Astrocyte (in vitro differentiated cells and primary cell): ENCODE measurements at regions not wholly inside any gene's neighbourhood (a gene's known extent, or its start where the extent isn't known, plus 50 kb on each side); places are given as distances from the start of the nearest gene placed in this dataset.

ENCODE experiments used
- DNase-seq: peaks from one replicate; pipeline ENCODE4 v3.0.0-alpha.2; 2010; ENCODE audit warnings: low read depth
- FAIRE-seq: peaks from 2 replicates; lab custom pipeline; 2011; peaks lifted over from hg19 to GRCh38; lab: Jason Lieb, UNC
- H2AFZ ChIP-seq: 2 replicates; pipeline ENCODE4 v1.6.0; 2012; ENCODE audit warnings: low read depth, low read length, inconsistent platforms
- H3K27ac ChIP-seq: 2 replicates; pipeline ENCODE4 v1.5.1; 2011; ENCODE audit warnings: low read depth, low read length, inconsistent platforms
- H3K27me3 ChIP-seq: 2 replicates; pipeline ENCODE4 v1.6.0; 2011; ENCODE audit warnings: low read length, inconsistent platforms; ENCODE audit not compliant: insufficient read depth
- H3K36me3 ChIP-seq: 2 replicates; pipeline ENCODE4 v1.5.1; 2011; ENCODE audit warnings: low read length, inconsistent platforms; ENCODE audit not compliant: insufficient read depth
- H3K4me1 ChIP-seq: 2 replicates; pipeline ENCODE4 v1.5.1; 2011; ENCODE audit warnings: low read length, inconsistent platforms; ENCODE audit not compliant: insufficient read depth
- H3K4me2 ChIP-seq: 2 replicates; pipeline ENCODE4 v1.6.0; 2012; ENCODE audit warnings: low read length, inconsistent platforms
- H3K4me3 ChIP-seq: 2 replicates; pipeline ENCODE4 v1.5.1; 2011; ENCODE audit warnings: low read depth, mild to moderate bottlenecking, low read length, inconsistent platforms; ENCODE audit not compliant: insufficient read depth
- H3K79me2 ChIP-seq: 2 replicates; pipeline ENCODE4 v1.6.0; 2012; ENCODE audit warnings: mild to moderate bottlenecking, low read length, inconsistent platforms; ENCODE audit not compliant: insufficient read depth
- H3K9ac ChIP-seq: 2 replicates; pipeline ENCODE4 v1.6.0; 2012; ENCODE audit warnings: mild to moderate bottlenecking, low read length, inconsistent platforms
- H3K9me3 ChIP-seq: 2 replicates; pipeline ENCODE4 v1.5.1; 2012; ENCODE audit warnings: low read depth, mild to moderate bottlenecking, low read length, inconsistent platforms; ENCODE audit not compliant: insufficient read depth
- H4K20me1 ChIP-seq: 2 replicates; pipeline ENCODE4 v1.6.0; 2012; ENCODE audit warnings: low read length, inconsistent platforms; ENCODE audit not compliant: insufficient read depth
- H3K27ac Mint-ChIP-seq: one replicate; pipeline ENCODE4 v1.8.0; 2021; ENCODE audit warnings: mild to moderate bottlenecking, mixed read lengths; ENCODE audit not compliant: unreplicated experiment
- H3K27me3 Mint-ChIP-seq: one replicate; pipeline ENCODE4 v1.8.0; 2021; ENCODE audit warnings: low read depth, mixed read lengths; ENCODE audit not compliant: unreplicated experiment
- H3K36me3 Mint-ChIP-seq: one replicate; pipeline ENCODE4 v1.8.0; 2021; ENCODE audit warnings: low read depth, mixed read lengths; ENCODE audit not compliant: unreplicated experiment
- H3K4me1 Mint-ChIP-seq: one replicate; pipeline ENCODE4 v1.8.0; 2021; ENCODE audit warnings: low read depth, mixed read lengths; ENCODE audit not compliant: unreplicated experiment
- H3K4me3 Mint-ChIP-seq: one replicate; pipeline ENCODE4 v1.8.0; 2021; ENCODE audit warnings: mild to moderate bottlenecking, moderate library complexity, mixed read lengths; ENCODE audit not compliant: unreplicated experiment
- H3K9me3 Mint-ChIP-seq: one replicate; pipeline ENCODE4 v1.8.0; 2021; ENCODE audit warnings: mild to moderate bottlenecking, mixed read lengths; ENCODE audit not compliant: unreplicated experiment
- EZH2 ChIP-seq: IDR thresholded peaks from 2 replicates; pipeline ENCODE4 v1.6.1; 2012; ENCODE audit warnings: mild to moderate bottlenecking, low read length, inconsistent platforms; ENCODE audit not compliant: insufficient read depth
- TF ChIP-seq, protein P1 (sequence below): IDR thresholded peaks from 2 replicates; pipeline ENCODE4 v1.5.1; 2011; ENCODE audit warnings: low read depth, mild to moderate bottlenecking, inconsistent platforms, low read length, moderate library complexity; ENCODE audit not compliant: insufficient read depth

DNA sequence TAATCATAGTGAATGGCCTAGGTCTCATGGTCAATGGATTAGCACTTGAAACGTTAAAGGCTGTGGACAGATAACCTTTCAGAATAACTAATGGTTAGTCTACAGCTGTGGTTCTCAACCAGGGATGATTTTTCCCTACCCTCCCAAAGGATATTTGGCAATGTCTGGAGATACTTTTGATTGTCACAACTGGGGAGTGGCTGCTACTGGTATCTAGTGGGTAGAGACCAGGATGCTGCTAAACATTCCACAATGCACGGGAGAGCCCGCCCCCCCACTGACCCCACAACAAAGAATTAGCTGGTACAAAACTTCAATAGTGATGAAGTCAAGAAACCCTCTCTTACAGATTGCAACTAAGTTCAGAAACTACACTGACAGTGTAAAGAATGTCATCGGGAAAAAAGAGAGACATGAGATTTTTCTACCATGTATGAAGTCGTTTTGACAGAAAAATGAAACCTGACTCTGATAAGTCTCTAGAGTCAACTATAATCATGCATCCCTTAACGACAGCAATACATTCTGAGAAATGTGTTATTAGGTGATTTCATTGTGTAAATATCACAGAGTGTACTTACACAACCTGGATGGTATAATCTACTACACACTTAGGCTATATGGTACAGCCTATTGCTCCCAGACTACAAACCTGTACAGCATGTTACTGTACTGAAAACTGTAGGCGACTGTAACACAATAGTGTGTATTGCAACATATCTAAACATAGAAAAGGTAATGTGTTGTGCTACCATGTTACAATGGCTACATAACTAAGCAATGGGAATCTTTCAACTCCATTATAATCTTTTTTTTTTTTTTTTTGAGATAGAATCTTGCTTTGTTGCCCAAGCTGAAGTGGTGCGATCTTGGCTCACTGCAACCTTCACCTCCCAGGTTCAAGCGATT is 49.7 kb upstream of the PRDX6 start:
- DNase-seq (no peak), FAIRE-seq (no peak)
- Mint-ChIP-seq H3K4me3 (no peak overlapping the region), H3K9me3 (no peaks in the 10 kb centered on the region), H3K36me3 (peaks cover 2% of the 10 kb centered on the region), H3K27me3 (no peaks in the 10 kb centered on the region), H3K4me1 (peaks cover 34% of the 10 kb centered on the region), H3K27ac (no peak overlapping the region)
- peaks cover 25% of the 10 kb centered on the region for H3K4me1 ChIP-seq
- no peak overlapping the region for H3K27ac ChIP-seq
- H3K36me3 ChIP-seq = no peaks in the 10 kb centered on the region
- no peaks in the 10 kb centered on the region for H4K20me1 ChIP-seq
- no peaks in the 10 kb centered on the region for H3K27me3 ChIP-seq
- H3K4me3 ChIP-seq = no peak overlapping the region
- no peaks in the 10 kb centered on the region for H3K9me3 ChIP-seq
- no peak overlapping the region for H2AFZ ChIP-seq
- H3K9ac ChIP-seq = no peak overlapping the region
- TF ChIP-seq, protein P1, sequence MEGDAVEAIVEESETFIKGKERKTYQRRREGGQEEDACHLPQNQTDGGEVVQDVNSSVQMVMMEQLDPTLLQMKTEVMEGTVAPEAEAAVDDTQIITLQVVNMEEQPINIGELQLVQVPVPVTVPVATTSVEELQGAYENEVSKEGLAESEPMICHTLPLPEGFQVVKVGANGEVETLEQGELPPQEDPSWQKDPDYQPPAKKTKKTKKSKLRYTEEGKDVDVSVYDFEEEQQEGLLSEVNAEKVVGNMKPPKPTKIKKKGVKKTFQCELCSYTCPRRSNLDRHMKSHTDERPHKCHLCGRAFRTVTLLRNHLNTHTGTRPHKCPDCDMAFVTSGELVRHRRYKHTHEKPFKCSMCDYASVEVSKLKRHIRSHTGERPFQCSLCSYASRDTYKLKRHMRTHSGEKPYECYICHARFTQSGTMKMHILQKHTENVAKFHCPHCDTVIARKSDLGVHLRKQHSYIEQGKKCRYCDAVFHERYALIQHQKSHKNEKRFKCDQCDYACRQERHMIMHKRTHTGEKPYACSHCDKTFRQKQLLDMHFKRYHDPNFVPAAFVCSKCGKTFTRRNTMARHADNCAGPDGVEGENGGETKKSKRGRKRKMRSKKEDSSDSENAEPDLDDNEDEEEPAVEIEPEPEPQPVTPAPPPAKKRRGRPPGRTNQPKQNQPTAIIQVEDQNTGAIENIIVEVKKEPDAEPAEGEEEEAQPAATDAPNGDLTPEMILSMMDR = no peak
- TF ChIP-seq EZH2 = no peak
- no peak overlapping the region for H3K4me2 ChIP-seq
- H3K79me2 ChIP-seq = no peaks in the 10 kb centered on the region
